Nephron (organoid): ENCODE measurements at regions not wholly inside any gene's neighbourhood (a gene's known extent, or its start where the extent isn't known, plus 50 kb on each side); places are given as distances from the start of the nearest gene placed in this dataset.

ENCODE experiments used
- H3K27ac Mint-ChIP-seq, 3 experiments: 2 replicates each; pipeline ENCODE4 v1.8.0; 2020; ENCODE audit warnings: mixed read lengths in 3 of 3, mild to moderate bottlenecking in 2 of 3, moderate library complexity in 1 of 3
- H3K27me3 Mint-ChIP-seq: 2 replicates; pipeline ENCODE4 v1.8.0; 2021; ENCODE audit warnings: low read depth, mild to moderate bottlenecking, moderate library complexity, mixed read lengths
- H3K36me3 Mint-ChIP-seq: 2 replicates; pipeline ENCODE4 v1.8.0; 2020; ENCODE audit warnings: low read depth, mixed read lengths
- H3K4me1 Mint-ChIP-seq: 2 replicates; pipeline ENCODE4 v1.8.0; 2020; ENCODE audit warnings: mixed read lengths
- H3K4me3 Mint-ChIP-seq, 3 experiments: 2 replicates each; pipeline ENCODE4 v1.8.0; 2020; ENCODE audit warnings: mild to moderate bottlenecking in 3 of 3, mixed read lengths in 3 of 3, moderate library complexity in 2 of 3
- H3K9me3 Mint-ChIP-seq: 2 replicates; pipeline ENCODE4 v1.8.0; 2020; ENCODE audit warnings: mixed read lengths
- TF ChIP-seq, protein P1 (sequence below), 3 experiments: fragments of 200-600 bp; sonication (generic); IDR thresholded peaks; one replicate each; pipeline ENCODE4 v1.5.0; 2021; ENCODE audit warnings: antibody characterized with exemption in 3 of 3; ENCODE audit not compliant: unreplicated experiment in 3 of 3

DNA sequence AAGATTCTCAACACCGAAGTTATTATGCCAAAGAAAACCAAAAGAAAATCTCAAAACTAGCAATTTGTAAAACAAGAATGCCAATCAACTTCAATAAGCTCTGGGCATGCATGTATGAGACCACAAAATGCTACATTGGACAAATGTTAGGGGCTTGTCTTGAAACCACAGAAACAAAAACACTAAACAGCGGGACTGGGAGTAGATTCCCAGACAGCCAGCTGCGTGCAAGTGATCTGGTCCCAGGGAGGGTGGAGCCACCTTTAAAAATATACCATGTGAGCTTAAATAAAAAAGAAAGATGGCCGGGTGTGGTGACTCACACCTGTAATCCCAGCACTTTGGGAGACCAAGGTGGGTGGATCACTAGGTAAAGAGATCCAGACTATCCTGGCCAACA lies 163.6 kb upstream of the PRICKLE2 start:
- no peaks in the 10 kb centered on the region for H3K27me3 Mint-ChIP-seq
- no peak overlapping the region for H3K4me3 Mint-ChIP-seq
- peak overlapping the region in 1 of 3 experiments; percentile 50 for H3K27ac Mint-ChIP-seq
- peaks cover 43% of the 10 kb centered on the region for H3K4me1 Mint-ChIP-seq
- H3K36me3 Mint-ChIP-seq = peaks cover 4% of the 10 kb centered on the region
- TF ChIP-seq, protein P1, sequence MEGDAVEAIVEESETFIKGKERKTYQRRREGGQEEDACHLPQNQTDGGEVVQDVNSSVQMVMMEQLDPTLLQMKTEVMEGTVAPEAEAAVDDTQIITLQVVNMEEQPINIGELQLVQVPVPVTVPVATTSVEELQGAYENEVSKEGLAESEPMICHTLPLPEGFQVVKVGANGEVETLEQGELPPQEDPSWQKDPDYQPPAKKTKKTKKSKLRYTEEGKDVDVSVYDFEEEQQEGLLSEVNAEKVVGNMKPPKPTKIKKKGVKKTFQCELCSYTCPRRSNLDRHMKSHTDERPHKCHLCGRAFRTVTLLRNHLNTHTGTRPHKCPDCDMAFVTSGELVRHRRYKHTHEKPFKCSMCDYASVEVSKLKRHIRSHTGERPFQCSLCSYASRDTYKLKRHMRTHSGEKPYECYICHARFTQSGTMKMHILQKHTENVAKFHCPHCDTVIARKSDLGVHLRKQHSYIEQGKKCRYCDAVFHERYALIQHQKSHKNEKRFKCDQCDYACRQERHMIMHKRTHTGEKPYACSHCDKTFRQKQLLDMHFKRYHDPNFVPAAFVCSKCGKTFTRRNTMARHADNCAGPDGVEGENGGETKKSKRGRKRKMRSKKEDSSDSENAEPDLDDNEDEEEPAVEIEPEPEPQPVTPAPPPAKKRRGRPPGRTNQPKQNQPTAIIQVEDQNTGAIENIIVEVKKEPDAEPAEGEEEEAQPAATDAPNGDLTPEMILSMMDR (IDR thresholded peaks at IDR 0.05; ENCODE audit: unreplicated experiment in 3 of 3) = no peak
- H3K9me3 Mint-ChIP-seq = no peaks in the 10 kb centered on the region

DNA sequence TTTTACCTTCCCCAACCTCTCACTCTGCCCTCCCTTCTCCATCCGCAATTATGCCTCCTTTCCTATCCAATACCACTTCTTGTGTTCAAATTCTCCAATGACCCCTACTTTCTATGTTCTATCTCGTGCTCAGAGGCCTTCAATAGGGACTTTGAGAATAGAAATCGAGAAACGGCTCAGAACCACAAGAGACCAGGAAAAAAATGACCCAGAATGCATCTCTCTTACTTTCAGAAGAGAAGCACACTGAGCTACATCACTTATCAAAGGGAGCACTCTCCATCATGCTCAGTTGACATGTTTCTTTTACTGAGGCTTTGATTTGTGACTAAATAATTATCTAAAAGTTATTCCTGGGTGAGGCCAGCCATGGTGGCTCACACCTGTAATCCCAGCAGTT lies 162.4 kb upstream of the PRICKLE2 start:
- Mint-ChIP-seq H3K27ac (peak overlapping the region in 1 of 3 experiments; percentile 39), H3K27me3 (no peaks in the 10 kb centered on the region), H3K9me3 (no peaks in the 10 kb centered on the region), H3K4me1 (peaks cover 38% of the 10 kb centered on the region), H3K4me3 (no peak overlapping the region), H3K36me3 (peaks cover 6% of the 10 kb centered on the region)
- TF ChIP-seq, protein P1 (IDR thresholded peaks at IDR 0.05; ENCODE audit: unreplicated experiment in 3 of 3) = no peak

DNA sequence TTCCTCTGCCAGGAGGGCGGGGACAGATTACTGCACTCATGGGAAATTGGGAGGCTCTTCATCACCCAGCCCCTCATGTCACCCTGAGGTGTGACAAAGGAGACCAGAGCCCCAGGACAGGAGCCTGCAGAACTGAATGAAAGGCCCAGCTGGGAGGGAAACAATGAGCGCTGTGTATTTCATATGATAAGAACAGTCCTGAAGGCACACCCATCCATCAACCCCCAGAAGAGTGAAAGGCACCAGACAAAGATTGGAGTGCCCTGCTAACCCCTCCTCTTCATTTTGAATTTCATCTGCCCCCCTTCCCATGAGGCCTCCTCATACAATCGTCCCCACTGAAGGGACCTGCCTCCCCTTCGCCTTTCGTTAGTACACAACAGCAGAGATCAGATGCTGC lies 160.0 kb upstream of the PRICKLE2 start:
- Mint-ChIP-seq H3K27me3 (no peaks in the 10 kb centered on the region), H3K4me1 (peaks cover 54% of the 10 kb centered on the region), H3K36me3 (peaks cover 12% of the 10 kb centered on the region), H3K27ac (peak overlapping the region; percentile 68 to 86 (median 83)), H3K4me3 (peak overlapping the region in 2 of 3 experiments; percentile 1 to 7), H3K9me3 (no peaks in the 10 kb centered on the region)
- TF ChIP-seq, protein P1 (IDR thresholded peaks at IDR 0.05; ENCODE audit: unreplicated experiment in 3 of 3) = no peak

DNA sequence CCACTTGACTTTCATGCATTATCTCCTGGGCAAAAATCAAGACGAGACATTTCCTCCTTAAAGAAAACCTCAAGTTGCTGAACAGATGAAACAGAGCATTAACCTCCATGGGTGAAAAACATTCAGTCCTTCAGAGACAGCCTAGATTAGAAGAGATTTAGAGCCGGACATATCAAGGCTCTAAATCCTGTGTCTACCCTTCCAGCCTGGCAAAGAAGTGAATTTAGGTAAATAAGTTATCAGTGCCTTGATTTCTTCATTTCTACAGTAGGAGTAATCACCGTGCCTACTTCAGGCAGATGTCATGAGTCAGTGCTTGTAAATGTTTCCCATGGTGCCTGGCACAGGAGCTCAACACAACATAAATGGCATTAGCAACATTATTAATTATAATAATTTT lies 159.3 kb upstream of the PRICKLE2 start:
- TF ChIP-seq, protein P1 (IDR thresholded peaks at IDR 0.05; ENCODE audit: unreplicated experiment in 3 of 3) = no peak
- H3K36me3 Mint-ChIP-seq = peaks cover 12% of the 10 kb centered on the region
- H3K9me3 Mint-ChIP-seq = no peaks in the 10 kb centered on the region
- no peak overlapping the region for H3K4me3 Mint-ChIP-seq
- peaks cover 61% of the 10 kb centered on the region for H3K4me1 Mint-ChIP-seq
- H3K27ac Mint-ChIP-seq = peak overlapping the region in 1 of 3 experiments; percentile 69
- H3K27me3 Mint-ChIP-seq = no peaks in the 10 kb centered on the region

DNA sequence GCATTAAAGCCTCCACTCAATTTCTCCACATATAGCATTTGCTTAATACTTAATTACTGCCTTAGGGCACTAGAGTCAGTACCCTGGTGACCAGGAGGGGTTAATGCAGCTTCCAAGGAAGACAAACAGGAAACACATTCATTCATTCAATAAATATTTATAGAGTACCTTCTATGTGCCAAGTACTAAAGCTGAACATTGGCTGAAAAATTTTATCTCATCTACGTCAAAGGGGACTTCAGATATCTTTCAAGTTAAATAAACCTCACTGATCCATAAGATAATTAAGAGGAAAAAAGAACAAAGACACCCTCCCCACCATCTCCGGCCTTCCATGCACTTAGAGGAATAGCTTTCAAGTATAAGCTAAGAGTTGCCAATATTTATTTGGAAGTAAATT lies 156.9 kb upstream of the PRICKLE2 start:
- Mint-ChIP-seq H3K36me3 (peaks cover 12% of the 10 kb centered on the region), H3K27ac (peak overlapping the region in 2 of 3 experiments; percentile 24 to 71), H3K9me3 (peaks cover 3% of the 10 kb centered on the region), H3K4me3 (no peak overlapping the region), H3K27me3 (no peaks in the 10 kb centered on the region), H3K4me1 (peaks cover 67% of the 10 kb centered on the region)
- TF ChIP-seq, protein P1 (IDR thresholded peaks at IDR 0.05; ENCODE audit: unreplicated experiment in 3 of 3) = no peak

DNA sequence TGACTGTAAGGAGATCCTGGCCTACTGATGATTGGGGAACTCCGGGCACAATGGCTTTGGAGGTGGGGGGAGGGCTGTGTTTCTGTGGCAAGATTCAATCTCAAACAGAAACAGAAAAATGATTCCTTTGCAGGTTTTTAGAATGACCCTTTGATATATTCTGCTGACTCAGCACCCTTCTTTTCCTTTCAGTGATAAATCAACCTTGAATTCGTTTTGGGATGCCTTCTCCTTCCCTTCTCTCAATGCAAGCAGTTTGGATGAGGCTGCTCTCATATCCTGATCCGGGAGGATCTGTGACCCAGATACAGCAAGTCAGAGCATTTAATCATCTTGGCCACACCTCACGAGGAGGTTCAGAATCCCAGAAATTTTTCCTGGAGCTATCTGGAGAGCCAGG lies 156.1 kb upstream of the PRICKLE2 start:
- H3K27ac Mint-ChIP-seq = peak overlapping the region in 1 of 3 experiments; percentile 71
- no peaks in the 10 kb centered on the region for H3K27me3 Mint-ChIP-seq
- H3K4me3 Mint-ChIP-seq = no peak overlapping the region
- H3K9me3 Mint-ChIP-seq = peaks cover 8% of the 10 kb centered on the region
- H3K36me3 Mint-ChIP-seq = peaks cover 19% of the 10 kb centered on the region
- peaks cover 64% of the 10 kb centered on the region for H3K4me1 Mint-ChIP-seq
- TF ChIP-seq, protein P1 (IDR thresholded peaks at IDR 0.05; ENCODE audit: unreplicated experiment in 3 of 3) = no peak
